KOPT-K1 (cell line): ENCODE measurements at regions not wholly inside any gene's neighbourhood (a gene's known extent, or its start where the extent isn't known, plus 50 kb on each side); places are given as distances from the start of the nearest gene placed in this dataset.

Source experiments
- H3K27ac ChIP-seq: fragments of 200-600 bp; sonication (generic); 2 replicates; pipeline ENCODE4 v1.5.1; 2016; ENCODE audit warnings: antibody characterized with exemption, mild to moderate bottlenecking, low read depth, low read length; ENCODE audit not compliant: poor library complexity, severe bottlenecking
- H3K36me3 ChIP-seq: fragments of 200-600 bp; sonication (generic); 2 replicates; pipeline ENCODE4 v1.5.1; 2017; ENCODE audit warnings: antibody characterized with exemption, mild to moderate bottlenecking, low read length, moderate library complexity; ENCODE audit not compliant: insufficient read depth
- H3K9me3 ChIP-seq: fragments of 200-600 bp; sonication (generic); 2 replicates; pipeline ENCODE4 v1.5.1; 2017; ENCODE audit warnings: antibody characterized with exemption, low read length, mild to moderate bottlenecking; ENCODE audit not compliant: insufficient read depth, poor library complexity, severe bottlenecking

DNA sequence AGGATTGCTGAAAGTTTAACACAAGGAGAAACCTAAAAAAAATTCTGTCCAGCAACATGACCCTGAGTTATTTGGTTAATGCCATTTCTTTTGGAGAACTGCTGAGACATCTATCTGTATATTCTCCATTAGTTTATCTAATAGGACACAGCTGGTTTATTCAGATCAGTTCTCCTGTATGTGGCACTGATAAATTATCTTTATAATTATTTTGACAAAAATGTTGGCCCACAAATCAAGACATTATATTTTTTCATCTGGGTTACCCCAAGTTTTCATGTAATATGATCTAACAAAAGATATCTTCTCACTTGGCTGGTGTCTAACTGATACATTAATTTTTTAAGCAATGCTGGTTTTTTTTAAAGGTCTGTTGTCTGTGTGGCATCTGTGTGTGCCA is 231.4 kb downstream of the KLF12 start:
- Histone ChIP-seq H3K36me3 (no peaks in the 10 kb centered on the region), H3K27ac (no peak overlapping the region), H3K9me3 (no peaks in the 10 kb centered on the region)

DNA sequence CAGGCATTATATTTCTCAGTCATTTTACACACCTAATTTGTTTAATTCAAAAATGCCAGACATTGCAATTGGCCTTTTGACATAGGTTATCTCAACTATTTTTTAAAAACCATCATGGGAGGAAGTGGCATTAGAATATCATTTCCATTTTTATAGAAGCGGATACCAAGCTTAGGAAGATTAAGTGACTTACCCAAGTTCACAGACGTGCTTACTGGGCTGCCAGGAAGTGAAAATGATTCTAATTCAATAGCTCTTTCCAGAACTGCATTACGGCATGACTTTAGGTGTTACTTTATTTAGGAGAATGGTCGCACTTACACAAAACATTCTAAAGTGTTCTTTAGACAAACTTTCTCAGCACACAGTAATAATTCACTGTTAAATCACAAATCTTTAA is 231.9 kb downstream of the KLF12 start:
- Histone ChIP-seq H3K9me3 (no peaks in the 10 kb centered on the region), H3K27ac (no peak overlapping the region), H3K36me3 (no peaks in the 10 kb centered on the region)

DNA sequence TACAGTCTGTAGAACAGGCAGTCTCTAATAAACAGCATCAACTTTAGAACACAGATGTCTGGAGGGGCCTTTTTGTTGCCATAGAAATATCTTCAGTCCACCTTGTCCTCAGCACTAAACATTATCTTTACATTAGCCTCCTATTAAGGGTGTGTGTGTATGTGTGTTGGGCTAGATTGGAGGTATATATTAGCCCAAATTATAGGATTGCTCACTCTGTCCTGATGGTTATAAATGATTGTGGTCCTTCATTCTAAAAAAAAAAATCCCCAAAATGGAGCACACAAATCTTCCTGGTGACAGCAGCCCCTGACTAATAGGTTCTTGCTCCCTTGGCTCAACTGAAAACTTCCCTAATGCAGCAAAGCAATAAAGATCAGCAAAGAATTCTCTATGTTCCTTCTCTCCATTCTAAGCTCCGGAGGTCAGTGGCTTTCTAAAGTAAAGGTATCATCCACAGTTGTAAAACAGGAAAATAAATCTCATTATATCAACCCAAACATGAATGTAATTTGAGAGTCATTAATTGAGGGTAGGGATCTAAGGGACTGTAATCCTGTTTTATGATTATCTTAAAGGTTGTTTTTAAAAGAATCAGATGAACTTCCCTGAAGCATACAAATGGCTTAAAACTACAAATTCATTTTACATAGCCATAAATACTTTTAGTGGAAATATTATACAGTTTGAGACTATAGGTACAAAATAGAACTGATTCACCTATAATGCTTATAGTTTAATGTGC is 232.7 kb downstream of the KLF12 start:
- Histone ChIP-seq H3K9me3 (no peaks in the 10 kb centered on the region), H3K36me3 (no peaks in the 10 kb centered on the region), H3K27ac (no peak overlapping the region)

DNA sequence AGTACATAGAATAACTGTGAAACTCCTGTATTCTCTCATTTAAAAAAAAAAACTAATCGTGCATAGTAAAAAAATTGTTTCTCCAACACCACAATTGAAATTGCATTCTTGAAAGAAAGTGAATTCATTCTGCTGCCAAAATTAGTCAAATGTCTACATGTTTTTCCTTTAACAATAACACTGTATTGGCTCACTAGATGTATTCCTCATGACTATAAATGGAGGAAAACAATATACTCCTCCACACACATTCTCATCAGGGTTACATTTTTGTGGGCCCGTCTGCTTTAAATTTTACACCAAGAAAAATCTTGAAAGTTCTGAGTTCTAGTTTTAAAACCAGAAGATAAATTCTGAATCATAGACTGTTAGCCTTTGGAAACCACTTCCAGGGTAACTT is 233.6 kb downstream of the KLF12 start:
- H3K27ac ChIP-seq: no peak overlapping the region
- no peaks in the 10 kb centered on the region for H3K9me3 ChIP-seq
- no peaks in the 10 kb centered on the region for H3K36me3 ChIP-seq

DNA sequence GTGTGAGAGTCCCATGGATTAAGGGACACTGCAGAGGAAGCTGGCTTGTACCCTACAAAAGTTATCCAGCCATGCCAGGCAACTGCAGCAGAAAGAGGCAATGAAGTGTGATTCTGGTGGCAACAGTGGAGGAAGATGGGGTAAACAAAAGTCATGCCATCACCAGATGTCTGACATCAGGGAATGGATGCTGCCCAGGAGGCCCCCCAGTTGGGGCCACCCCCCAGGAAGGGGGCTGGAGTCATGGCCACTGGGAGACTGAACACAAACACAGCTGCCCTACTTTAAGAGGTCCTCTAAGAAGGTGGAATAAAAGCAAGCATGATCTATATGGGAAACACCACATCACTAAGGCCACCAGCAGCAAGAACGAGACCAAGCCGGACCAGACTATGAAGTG is 235.3 kb downstream of the KLF12 start:
- no peak overlapping the region for H3K27ac ChIP-seq
- H3K9me3 ChIP-seq: no peaks in the 10 kb centered on the region
- H3K36me3 ChIP-seq: no peaks in the 10 kb centered on the region

DNA sequence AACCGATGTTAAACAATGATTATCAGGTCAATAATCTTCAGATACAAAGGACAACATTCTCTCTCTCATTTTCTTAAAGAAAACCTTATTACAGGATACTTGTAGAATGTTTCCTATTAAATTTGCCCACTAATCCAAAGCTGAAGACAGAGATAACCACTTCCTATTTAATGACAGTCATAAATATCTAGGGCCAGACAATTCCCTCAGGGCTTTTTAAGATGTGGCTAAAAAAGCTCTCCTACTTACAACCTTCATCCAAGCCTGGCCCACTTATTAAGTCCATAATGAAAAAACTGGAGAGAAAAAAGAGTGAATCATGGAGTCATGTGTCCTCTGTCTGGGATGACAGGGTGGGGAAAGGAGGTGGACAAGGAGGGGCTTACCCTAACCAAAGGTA is 235.9 kb downstream of the KLF12 start:
- Histone ChIP-seq H3K36me3 (no peaks in the 10 kb centered on the region), H3K27ac (no peak overlapping the region), H3K9me3 (no peaks in the 10 kb centered on the region)

DNA sequence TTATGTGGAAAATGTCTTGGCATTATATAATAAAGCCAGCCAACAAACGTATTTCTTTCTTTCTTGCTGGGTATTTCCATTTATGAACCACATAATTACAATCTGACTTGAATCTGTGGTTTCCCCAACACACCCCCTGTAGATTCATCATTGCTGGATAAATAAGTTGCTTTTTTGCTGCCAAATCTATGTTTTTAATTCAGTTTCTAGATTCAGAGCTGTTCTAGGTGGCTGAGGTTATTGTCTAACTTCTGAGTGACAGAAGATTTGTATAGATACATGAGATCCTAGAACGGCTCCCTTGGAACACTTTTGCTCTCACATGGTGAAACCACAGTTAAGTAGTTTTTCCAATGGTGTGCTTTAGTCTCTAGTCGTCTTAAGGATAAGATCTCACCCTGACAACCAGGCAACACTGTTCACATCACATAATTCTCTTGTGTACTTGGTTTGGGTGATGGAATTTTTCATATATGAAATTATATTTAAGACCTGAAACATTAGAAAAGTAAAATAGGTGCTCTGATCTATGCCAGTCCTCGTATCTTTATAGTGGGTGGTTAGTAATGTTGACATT is 239.1 kb downstream of the KLF12 start:
- Histone ChIP-seq H3K27ac (no peak overlapping the region), H3K36me3 (no peaks in the 10 kb centered on the region)

DNA sequence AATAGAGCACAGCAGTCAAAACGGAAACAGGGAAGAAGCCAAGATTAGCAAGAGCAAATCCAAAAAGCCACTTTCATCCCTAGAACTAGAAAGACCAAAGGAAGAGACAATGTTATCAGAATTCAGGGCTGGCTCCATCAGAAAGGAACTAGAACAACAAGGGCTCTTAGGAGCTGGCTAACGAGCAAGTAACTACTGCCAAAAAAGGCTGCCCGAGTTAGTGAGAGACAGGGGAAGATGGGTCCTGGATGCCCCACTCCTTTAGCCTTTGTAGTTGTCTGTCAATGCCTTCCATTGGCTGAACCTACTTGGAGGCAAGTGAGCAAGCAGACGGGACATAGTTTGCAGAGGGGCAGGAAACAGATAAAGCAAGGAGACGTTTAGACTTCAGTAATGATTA is 240.4 kb downstream of the KLF12 start:
- H3K36me3 ChIP-seq: no peaks in the 10 kb centered on the region
- H3K9me3 ChIP-seq: no peaks in the 10 kb centered on the region
- H3K27ac ChIP-seq: no peak overlapping the region

More for the DNA sequence above, 239.1 kb downstream of the KLF12 start:
- H3K9me3 ChIP-seq: no peaks in the 10 kb centered on the region

DNA sequence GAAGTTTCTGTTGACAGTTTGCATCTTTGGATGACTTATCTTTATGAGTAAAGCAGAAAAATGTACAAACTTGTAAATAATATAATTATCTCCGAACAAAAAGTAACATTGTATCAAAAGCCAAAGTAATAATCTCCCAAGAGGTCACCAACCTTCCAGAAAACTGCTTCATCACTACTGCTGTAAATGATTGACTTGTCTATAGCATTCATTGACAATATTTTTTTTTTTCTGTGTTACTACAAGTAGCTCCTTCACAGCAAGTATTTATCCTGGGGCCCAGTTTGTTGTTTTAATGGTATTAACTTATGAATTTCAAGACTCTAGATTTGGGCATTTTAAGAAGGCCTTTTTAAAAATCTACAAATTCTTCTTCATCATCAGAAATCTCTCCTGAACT is 242.4 kb downstream of the KLF12 start:
- H3K9me3 ChIP-seq: no peaks in the 10 kb centered on the region
- H3K36me3 ChIP-seq: no peaks in the 10 kb centered on the region
- no peak overlapping the region for H3K27ac ChIP-seq

DNA sequence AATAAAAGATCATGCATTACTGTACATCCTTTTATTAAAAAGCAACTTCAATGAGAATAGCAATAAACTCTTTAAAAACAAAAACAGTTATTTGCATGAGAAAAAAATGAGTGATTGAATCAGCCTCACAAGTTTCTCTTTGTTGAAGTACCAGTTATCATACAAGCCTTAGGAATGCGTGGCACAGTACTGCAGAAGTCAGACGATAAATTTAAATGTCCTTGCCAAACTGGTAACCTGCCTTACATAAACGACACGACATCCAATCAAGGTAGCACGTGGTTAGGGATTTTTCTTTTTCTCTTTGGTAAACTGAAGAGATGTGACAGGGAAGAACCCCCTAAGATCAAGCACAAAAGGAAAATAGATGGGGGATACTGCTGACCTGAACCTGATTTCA is 251.0 kb downstream of the KLF12 start:
- Histone ChIP-seq H3K9me3 (no peaks in the 10 kb centered on the region), H3K36me3 (no peaks in the 10 kb centered on the region), H3K27ac (no peak overlapping the region)

DNA sequence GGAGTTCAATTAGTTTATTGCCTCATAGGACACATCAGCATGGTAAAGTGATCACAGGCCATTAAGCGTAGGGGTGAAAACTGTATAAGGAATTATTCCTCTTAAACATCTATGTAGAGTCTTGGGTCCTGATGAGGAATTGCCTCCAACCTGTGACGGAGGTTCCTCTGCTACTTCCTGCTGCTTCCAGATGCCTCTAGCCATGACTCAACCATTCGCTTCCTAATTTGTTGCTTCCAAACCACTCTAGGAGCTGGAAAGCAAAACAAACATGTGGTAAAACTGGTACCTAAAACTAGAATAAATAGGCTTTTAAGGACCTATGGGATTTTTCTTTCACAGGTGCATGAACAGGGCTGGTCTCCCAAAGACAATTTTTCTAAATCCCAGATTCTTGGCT is 253.8 kb downstream of the KLF12 start:
- Histone ChIP-seq H3K27ac (no peak overlapping the region), H3K9me3 (peaks cover 4% of the 10 kb centered on the region), H3K36me3 (no peaks in the 10 kb centered on the region)

DNA sequence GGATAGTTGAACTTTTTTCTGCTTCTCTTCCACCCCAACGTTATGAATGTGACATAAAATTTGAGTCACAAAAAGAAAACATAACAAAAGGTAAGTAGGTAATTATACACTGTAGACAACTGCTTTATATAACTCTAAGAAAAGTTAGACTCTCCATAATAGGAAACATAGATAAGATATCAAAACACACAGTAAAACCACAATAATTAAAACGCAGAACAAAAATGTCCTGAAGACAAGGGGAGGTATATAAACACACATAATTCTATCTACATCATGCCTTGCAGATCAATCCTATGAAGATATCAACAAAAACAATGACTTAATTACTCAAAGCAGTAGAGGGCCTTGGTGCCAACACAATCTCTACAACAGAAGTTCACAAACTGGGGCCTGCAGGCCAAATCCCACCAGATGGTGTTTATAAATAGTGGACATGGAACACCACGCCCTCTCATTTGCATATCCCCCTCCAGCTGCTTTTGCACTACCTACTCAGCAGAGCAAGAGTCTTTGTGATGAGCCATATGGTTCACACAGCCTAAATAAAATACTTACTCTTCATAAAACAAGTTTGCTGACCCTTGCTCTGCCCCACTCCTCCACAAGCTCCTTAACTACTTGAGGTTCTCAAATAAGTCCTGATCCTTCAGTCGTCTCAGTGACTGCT is 254.7 kb downstream of the KLF12 start:
- H3K9me3 ChIP-seq: peaks cover 4% of the 10 kb centered on the region
- H3K27ac ChIP-seq: no peak overlapping the region
- no peaks in the 10 kb centered on the region for H3K36me3 ChIP-seq

DNA sequence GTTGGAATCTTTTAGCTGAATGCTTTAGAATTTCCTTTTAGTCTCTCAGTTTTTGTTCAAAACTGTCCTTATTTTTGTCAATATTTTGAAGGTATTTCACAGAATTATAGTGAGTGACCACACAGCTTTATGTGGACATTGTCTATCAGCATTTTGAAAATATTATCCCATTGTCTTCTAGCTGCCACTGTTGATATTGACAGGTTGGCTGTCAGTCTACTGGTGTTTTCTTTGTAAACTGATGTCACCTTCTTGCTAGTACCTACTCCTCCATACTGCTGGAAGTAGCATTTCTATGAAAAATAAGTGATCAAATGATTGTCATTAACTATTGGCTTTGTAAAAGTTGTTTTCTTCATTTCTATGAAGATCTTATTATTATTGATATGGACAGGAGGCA is 256.8 kb downstream of the KLF12 start:
- Histone ChIP-seq H3K27ac (no peak overlapping the region), H3K9me3 (peaks cover 4% of the 10 kb centered on the region), H3K36me3 (no peaks in the 10 kb centered on the region)

DNA sequence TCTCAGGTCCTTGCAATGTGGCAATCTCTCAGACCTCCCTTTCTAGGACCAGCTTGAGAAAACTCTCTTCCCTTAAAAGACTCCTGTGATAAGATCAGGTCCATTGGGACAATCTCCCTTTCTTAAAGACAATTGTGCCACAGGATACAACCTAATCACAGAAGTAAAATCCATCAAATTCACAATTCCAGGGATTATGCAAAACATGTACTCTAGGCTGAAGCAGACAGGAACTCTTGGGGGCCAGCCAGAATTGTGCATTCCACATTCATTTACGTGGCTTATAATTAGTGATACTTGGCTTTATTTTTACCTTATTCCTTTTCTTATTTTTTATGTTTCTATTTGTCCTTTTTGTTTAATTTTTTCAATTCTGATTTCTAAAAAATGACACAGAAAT is 257.9 kb downstream of the KLF12 start:
- Histone ChIP-seq H3K9me3 (peaks cover 4% of the 10 kb centered on the region), H3K27ac (no peak overlapping the region)

DNA sequence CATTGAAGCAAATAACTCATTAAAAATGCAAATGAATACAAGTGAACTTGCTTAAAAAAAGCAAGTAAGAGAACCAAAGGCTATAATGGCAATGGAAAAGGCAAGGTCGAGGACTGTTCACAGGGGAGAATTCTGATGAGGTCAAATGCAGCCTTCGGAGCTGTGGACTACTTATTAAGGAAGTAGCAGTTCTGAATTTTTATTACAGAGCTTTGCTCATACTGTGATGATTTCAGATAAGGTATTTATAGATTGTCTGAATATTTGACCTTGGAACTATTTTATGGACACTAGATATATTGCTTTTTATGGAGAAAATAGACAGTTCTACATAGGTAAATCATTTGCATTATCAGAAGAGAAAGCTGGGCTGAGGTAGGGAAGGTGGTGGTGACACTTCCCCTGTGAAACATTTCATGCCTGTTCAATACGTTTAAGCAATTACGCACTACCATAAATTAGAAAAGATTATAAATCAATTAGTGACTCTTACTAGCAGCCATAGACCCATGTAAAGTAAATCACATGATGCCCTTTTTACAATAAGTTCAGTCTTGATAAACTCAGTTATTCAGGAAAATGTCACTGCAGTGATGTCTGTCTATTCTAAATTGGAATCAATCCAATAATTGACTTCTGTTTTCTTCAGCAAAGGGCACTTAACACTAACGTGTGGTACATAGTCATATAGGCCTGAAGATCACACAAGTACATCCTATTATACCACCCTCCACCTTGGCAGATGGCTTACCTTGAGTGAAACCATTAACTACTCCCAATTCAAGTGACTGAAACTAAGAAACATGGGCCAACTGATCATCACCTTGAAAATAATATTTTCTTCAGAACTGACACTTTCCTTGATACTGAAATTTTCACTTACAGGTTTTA is 260.0 kb downstream of the KLF12 start:
- no peak overlapping the region for H3K27ac ChIP-seq
- no peaks in the 10 kb centered on the region for H3K36me3 ChIP-seq
- peaks cover 4% of the 10 kb centered on the region for H3K9me3 ChIP-seq

More for the DNA sequence above, 257.9 kb downstream of the KLF12 start:
- H3K36me3 ChIP-seq: no peaks in the 10 kb centered on the region
